ENCODE measurements at regions not wholly inside any gene's neighbourhood (a gene's known extent, or its start where the extent isn't known, plus 50 kb on each side); places are given as distances from the start of the nearest gene placed in this dataset.

DNA sequence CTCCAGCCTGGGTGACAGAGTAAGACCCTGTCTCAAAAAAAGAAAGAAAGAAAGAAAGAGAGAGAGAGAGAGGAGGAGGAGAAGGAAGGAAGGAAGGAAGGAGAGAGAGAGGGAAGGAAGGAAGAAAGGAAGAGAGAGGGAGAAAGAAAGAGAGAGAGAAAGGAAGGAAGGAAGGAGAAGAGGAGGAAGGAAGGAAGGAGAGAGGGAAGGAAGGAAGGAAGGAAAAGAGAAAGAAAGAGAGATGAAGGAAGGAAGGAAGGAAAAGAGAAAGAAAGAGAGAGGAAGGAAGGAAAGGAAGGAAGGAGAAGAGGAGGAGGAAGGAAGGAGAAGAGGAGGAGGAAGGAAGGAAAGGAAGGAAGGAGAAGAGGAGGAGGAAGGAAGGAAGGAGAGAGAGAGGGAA lies 82.2 kb upstream of the ATP1B1 start:
- TF ChIP-seq POLR2A (IDR thresholded peaks at IDR 0.05) (no peak), CTCF (IDR thresholded peaks at IDR 0.05) (no peak)
